ENCODE measurements at regions not wholly inside any gene's neighbourhood (a gene's known extent, or its start where the extent isn't known, plus 50 kb on each side); places are given as distances from the start of the nearest gene placed in this dataset.

- no peak for TF ChIP-seq HOXB13 (CRISPR knock-in tag; IDR thresholded peaks at IDR 0.05; ENCODE audit: low read depth)
- Histone ChIP-seq H3K27ac (no peak overlapping the region), H3K9me3 (0 out of 3 replicates have a peak, but pooled peaks cover 11% of the 10 kb centered on the region), H3K4me1 (no peaks in the 10 kb centered on the region), H3K4me2 (no peak overlapping the region), H3K4me3 (no peak overlapping the region)
- no peak for FAIRE-seq
- no peak for ATAC-seq
- DNase-seq (ENCODE audit: low read depth in 1 of 2, low spot score in 1 of 2), result no peak
- ChIA-PET POLR2A (no interaction called here), CTCF (interaction anchor here (0.8 to 1.1 kb wide), 2 partner anchors 11 to 147 kb away, joined by 3 read pairs; no protein-coding TSS in a partner anchor)
- WGBS (ENCODE audit: missing lambda C conversion rate), result 47% methylated on average over 6 of the region's 6 CpGs
Measured at GRCh38 chr16:87131996-87132345, 185.2 kb downstream of the C16orf95 start.

GRCh38 chr16:87132361-87133014 lies 184.7 kb downstream of the C16orf95 start:
- DNase-seq (ENCODE audit: low read depth in 1 of 2, low spot score in 1 of 2) (no peak), FAIRE-seq (no peak), ATAC-seq (no peak)
- no peak for TF ChIP-seq SREBF2 (IDR thresholded peaks at IDR 0.05)
- TF ChIP-seq EHF (CRISPR knock-in tag; IDR thresholded peaks at IDR 0.05), result no peak
- TF ChIP-seq PBX3 (IDR thresholded peaks at IDR 0.05), result no peak
- no peak for TF ChIP-seq RCOR1 (IDR thresholded peaks at IDR 0.05; ENCODE audit: low read depth, low read length)
- no peak for TF ChIP-seq HMGXB4 (CRISPR knock-in tag; IDR thresholded peaks at IDR 0.05; ENCODE audit: borderline replicate concordance)
- no peak for TF ChIP-seq GATA3 (IDR thresholded peaks at IDR 0.05; ENCODE audit: borderline replicate concordance)
- no peak for TF ChIP-seq HES2 (IDR thresholded peaks at IDR 0.05)
- TF ChIP-seq ELK1 (IDR thresholded peaks at IDR 0.05; ENCODE audit: low read depth, low read length), result no peak
- no peak for TF ChIP-seq USF2 (IDR thresholded peaks at IDR 0.05)
- TF ChIP-seq SMC3 (IDR thresholded peaks at IDR 0.05), result no peak
- H3K4me1 ChIP-seq, result no peaks in the 10 kb centered on the region
- no peak overlapping the region for H3K4me2 ChIP-seq
- CTCF ChIA-PET, result interaction anchor here (1.0 to 1.1 kb wide), 3 partner anchors 10 to 65 kb away, joined by 3 read pairs; no protein-coding TSS in a partner anchor
- POLR2A ChIA-PET, result no interaction called here
- H3K9me3 ChIP-seq, result 0 out of 3 replicates have a peak, but pooled peaks cover 11% of the 10 kb centered on the region
- 37% methylated on average over 14 of the region's 20 CpGs for WGBS (ENCODE audit: missing lambda C conversion rate)
- no peak overlapping the region for H3K27ac ChIP-seq
- H3K4me3 ChIP-seq, result no peak overlapping the region

- no peak for FAIRE-seq
- ChIA-PET POLR2A (no interaction called here), CTCF (interaction anchor here (1.0 to 1.1 kb wide), 2 partner anchors 12 to 64 kb away, joined by 3 read pairs; no protein-coding TSS in a partner anchor)
- Histone ChIP-seq H3K4me3 (no peak overlapping the region), H3K4me2 (no peak overlapping the region), H3K4me1 (no peaks in the 10 kb centered on the region), H3K9me3 (0 out of 3 replicates have a peak, but pooled peaks cover 11% of the 10 kb centered on the region), H3K27ac (no peak overlapping the region)
- no peak for DNase-seq (ENCODE audit: low read depth in 1 of 2, low spot score in 1 of 2)
- no peak for ATAC-seq
- WGBS (ENCODE audit: missing lambda C conversion rate), result 68% methylated on average over 15 of the region's 21 CpGs
- no peak for TF ChIP-seq ELK1 (IDR thresholded peaks at IDR 0.05; ENCODE audit: low read depth, low read length)
Measured at GRCh38 chr16:87133112-87133850, 183.9 kb downstream of the C16orf95 start.

All from A549 (cell line).